ENCODE measurements at regions not wholly inside any gene's neighbourhood (a gene's known extent, or its start where the extent isn't known, plus 50 kb on each side); places are given as distances from the start of the nearest gene placed in this dataset.

- no peaks in the 10 kb centered on the region for H3K27me3 ChIP-seq (ENCODE audit: control insufficient read depth, extremely low read depth, insufficient read depth, low read length)
- no peak overlapping the region for H2AFZ ChIP-seq (ENCODE audit: control insufficient read depth, low read length)
- H3K27ac ChIP-seq (ENCODE audit: control insufficient read depth, insufficient read depth, low read length), result no peak overlapping the region
- H4K20me1 ChIP-seq (ENCODE audit: control insufficient read depth, extremely low read depth, insufficient read depth, low read length), result no peaks in the 10 kb centered on the region
- H3K4me3 ChIP-seq (ENCODE audit: control insufficient read depth in 2 of 3, extremely low read depth in 1 of 3, insufficient read depth in 2 of 3, low read depth in 1 of 3, low read length in 3 of 3), result no peak overlapping the region
- no peak overlapping the region for H3K4me2 ChIP-seq (ENCODE audit: control insufficient read depth, extremely low read depth, insufficient read depth, low read depth, low read length)
- dilution Hi-C loops (cut with MboI; ENCODE audit: extremely low pct_ligation_motif_present, low sequenced_read_pairs), result no loop called here
- H3K4me1 ChIP-seq (ENCODE audit: control insufficient read depth, extremely low read depth, insufficient read depth, low read length), result no peaks in the 10 kb centered on the region
- FAIRE-seq (no peak), DNase-seq (ENCODE audit: low read depth, low spot score) (no peak)
- no peak overlapping the region for H3K9ac ChIP-seq (ENCODE audit: control insufficient read depth, extremely low read depth, insufficient read depth, low read length)
- no peaks in the 10 kb centered on the region for H3K9me1 ChIP-seq (ENCODE audit: control insufficient read depth, extremely low read depth, insufficient read depth, low read length)
- no peak for TF ChIP-seq EZH2 (IDR thresholded peaks at IDR 0.05; ENCODE audit: low read length)
- no peak for TF ChIP-seq CTCF (optimal IDR thresholded peaks at IDR 0.05 in 1 of 3, IDR thresholded peaks at IDR 0.05 in 1 of 3, conservative IDR thresholded peaks at IDR 0.05 in 1 of 3; ENCODE audit: extremely low read depth in 1 of 3, insufficient read depth in 2 of 3, low read length in 3 of 3)
- no peaks in the 10 kb centered on the region for H3K36me3 ChIP-seq (ENCODE audit: control insufficient read depth in 2 of 2, extremely low read depth in 1 of 2, insufficient read depth in 2 of 2, low read length in 2 of 2)
- no peaks in the 10 kb centered on the region for H3K9me3 ChIP-seq (ENCODE audit: control insufficient read depth, low read depth, low read length)
- H3K79me2 ChIP-seq (ENCODE audit: control insufficient read depth, insufficient read depth, low read length), result no peaks in the 10 kb centered on the region
These were observed 525.5 kb downstream of the ZIC1 start for GRCh38 chr3:147934451-147935180.

GRCh38 chr3:147937341-147937740 is 528.2 kb downstream of the ZIC1 start:
- no peaks in the 10 kb centered on the region for H3K27me3 ChIP-seq (ENCODE audit: control insufficient read depth, extremely low read depth, insufficient read depth, low read length)
- no peaks in the 10 kb centered on the region for H3K9me1 ChIP-seq (ENCODE audit: control insufficient read depth, extremely low read depth, insufficient read depth, low read length)
- dilution Hi-C loops (cut with MboI; ENCODE audit: extremely low pct_ligation_motif_present, low sequenced_read_pairs), result no loop called here
- no peak overlapping the region for H3K4me3 ChIP-seq (ENCODE audit: control insufficient read depth in 2 of 3, extremely low read depth in 1 of 3, insufficient read depth in 2 of 3, low read depth in 1 of 3, low read length in 3 of 3)
- no peaks in the 10 kb centered on the region for H3K79me2 ChIP-seq (ENCODE audit: control insufficient read depth, insufficient read depth, low read length)
- no peaks in the 10 kb centered on the region for H3K9me3 ChIP-seq (ENCODE audit: control insufficient read depth, low read depth, low read length)
- no peak overlapping the region for H3K27ac ChIP-seq (ENCODE audit: control insufficient read depth, insufficient read depth, low read length)
- H4K20me1 ChIP-seq (ENCODE audit: control insufficient read depth, extremely low read depth, insufficient read depth, low read length), result no peaks in the 10 kb centered on the region
- no peaks in the 10 kb centered on the region for H3K4me1 ChIP-seq (ENCODE audit: control insufficient read depth, extremely low read depth, insufficient read depth, low read length)
- no peak overlapping the region for H2AFZ ChIP-seq (ENCODE audit: control insufficient read depth, low read length)
- no peak overlapping the region for H3K9ac ChIP-seq (ENCODE audit: control insufficient read depth, extremely low read depth, insufficient read depth, low read length)
- H3K36me3 ChIP-seq (ENCODE audit: control insufficient read depth in 2 of 2, extremely low read depth in 1 of 2, insufficient read depth in 2 of 2, low read length in 2 of 2), result no peaks in the 10 kb centered on the region
- TF ChIP-seq EZH2 (IDR thresholded peaks at IDR 0.05; ENCODE audit: low read length), result no peak
- no peak for TF ChIP-seq CTCF (optimal IDR thresholded peaks at IDR 0.05 in 1 of 3, IDR thresholded peaks at IDR 0.05 in 1 of 3, conservative IDR thresholded peaks at IDR 0.05 in 1 of 3; ENCODE audit: extremely low read depth in 1 of 3, insufficient read depth in 2 of 3, low read length in 3 of 3)
- DNase-seq (ENCODE audit: low read depth, low spot score), result no peak
- no peak for FAIRE-seq
- H3K4me2 ChIP-seq (ENCODE audit: control insufficient read depth, extremely low read depth, insufficient read depth, low read depth, low read length), result no peak overlapping the region

Data from keratinocyte (primary cell).